DMS79 (cell line): ENCODE measurements at regions not wholly inside any gene's neighbourhood (a gene's known extent, or its start where the extent isn't known, plus 50 kb on each side); places are given as distances from the start of the nearest gene placed in this dataset.

ENCODE experiments used
- DNase-seq: peaks from one replicate; lab custom pipeline; 2025; lab: John Stamatoyannopoulos, UW

- no peak for DNase-seq
Observed at GRCh38 chr11:110928391-110928790, 216.2 kb upstream of the ARHGAP20 start.

GRCh38 chr11:110921742-110922521, 209.7 kb upstream of the ARHGAP20 start:
- DNase-seq, result peak; percentile 25

DNA sequence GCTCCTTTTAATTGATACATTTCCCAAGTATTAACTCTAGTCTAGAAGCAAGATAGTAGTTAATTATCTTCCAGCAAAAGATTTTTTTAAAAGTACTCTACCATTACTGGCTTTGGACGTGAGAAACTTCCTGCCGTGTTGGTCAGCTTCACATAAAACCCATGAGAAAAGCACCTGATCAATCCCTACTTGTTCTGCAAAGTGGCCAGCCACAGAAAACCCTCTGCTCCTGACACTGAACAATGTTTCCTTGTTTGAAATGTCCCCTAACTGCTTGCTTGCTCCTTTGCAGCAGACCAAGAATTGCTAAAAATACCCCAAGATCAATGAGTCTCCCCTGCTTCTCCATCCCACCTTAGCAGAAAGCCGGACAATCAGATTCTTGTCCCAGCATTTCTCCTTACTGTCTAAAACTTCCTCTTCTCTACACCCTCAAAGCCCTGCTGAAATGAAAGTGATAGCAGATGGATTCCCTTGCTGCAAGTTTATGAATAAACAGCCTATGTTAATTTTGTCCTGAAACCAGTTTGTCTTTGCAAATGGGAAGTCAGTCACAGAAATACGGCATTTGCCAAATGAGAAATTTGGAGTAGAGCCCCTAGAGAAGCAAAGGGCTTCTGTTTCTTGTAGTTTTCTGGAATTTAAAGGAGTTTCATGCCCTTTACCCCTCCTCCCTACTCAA, 207.1 kb upstream of the ARHGAP20 start:
- DNase-seq, result no peak

DNA sequence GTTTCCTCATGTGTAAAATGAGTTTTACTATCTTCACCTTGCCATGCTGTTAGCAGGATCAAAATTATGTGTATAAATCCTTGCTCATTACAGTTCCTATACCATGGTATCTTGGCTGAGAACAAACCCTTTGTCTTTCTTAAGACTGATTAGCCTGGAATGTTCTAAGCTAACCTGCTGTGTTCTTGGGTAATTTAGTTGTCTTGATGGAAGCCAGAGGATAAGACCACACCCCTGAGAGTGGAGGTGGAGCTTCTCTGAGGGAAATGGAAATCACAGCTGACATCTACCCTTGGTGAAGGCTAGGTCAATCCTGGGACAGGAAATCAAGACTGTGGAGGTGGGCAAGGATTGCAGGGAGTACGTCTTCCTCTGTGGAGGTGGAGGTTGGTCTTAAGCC, 206.1 kb upstream of the ARHGAP20 start:
- DNase-seq, result no peak

- DNase-seq, result no peak
Observed at GRCh38 chr11:110912437-110912836, 200.2 kb upstream of the ARHGAP20 start.

- no peak for DNase-seq
Observed at GRCh38 chr11:110910384-110910783, 198.1 kb upstream of the ARHGAP20 start.

- no peak for DNase-seq
Observed at GRCh38 chr11:110909336-110909735, 197.1 kb upstream of the ARHGAP20 start.

- no peak for DNase-seq
Observed at GRCh38 chr11:110908401-110909105, 196.3 kb upstream of the ARHGAP20 start.

- DNase-seq, result peak; percentile 71
Observed at GRCh38 chr11:110907629-110908028, 195.4 kb upstream of the ARHGAP20 start.

- DNase-seq, result peak; percentile 75
Observed at GRCh38 chr11:110903830-110904229, 191.6 kb upstream of the ARHGAP20 start.

DNA sequence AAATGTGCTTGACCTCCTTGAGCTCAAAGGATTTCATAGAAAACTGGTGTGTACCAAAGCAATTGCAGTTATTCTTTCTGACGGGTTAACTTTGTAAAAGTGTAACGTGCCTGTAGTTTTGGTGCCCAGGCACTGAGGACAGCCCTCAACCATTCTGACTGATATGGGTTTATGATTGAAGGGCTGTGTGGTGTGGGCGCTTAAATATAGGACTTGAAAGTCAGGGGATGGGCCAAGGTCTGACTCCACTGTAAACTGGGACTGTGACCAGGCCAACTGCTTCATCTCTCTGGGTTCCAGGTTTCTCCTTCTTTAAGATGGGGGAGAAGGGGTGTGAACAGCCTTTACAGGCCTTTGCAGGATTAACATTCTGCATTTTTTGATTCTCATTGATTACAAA, 191.1 kb upstream of the ARHGAP20 start:
- DNase-seq, result no peak

- DNase-seq, result no peak
Observed at GRCh38 chr11:110901441-110901840, 189.2 kb upstream of the ARHGAP20 start.

DNA sequence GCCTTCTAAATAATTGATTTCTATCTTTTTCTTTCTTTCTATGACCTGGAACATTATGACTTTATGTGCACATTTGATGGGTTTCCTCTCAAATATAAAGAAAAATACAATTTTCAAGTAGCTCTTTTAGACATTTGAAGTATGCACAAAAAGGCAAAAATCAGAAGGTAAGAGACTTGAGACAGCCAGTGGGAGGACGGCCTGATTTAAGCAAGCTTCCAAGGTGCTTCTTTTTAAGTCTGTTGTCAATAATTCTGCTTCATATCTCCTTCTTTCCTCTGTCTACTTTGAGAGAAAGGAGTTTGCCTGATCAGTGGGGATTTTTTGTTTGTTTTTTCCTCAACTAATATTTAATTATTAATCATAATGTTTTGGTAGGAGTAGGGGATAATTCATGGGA, 188.2 kb upstream of the ARHGAP20 start:
- DNase-seq, result no peak

DNA sequence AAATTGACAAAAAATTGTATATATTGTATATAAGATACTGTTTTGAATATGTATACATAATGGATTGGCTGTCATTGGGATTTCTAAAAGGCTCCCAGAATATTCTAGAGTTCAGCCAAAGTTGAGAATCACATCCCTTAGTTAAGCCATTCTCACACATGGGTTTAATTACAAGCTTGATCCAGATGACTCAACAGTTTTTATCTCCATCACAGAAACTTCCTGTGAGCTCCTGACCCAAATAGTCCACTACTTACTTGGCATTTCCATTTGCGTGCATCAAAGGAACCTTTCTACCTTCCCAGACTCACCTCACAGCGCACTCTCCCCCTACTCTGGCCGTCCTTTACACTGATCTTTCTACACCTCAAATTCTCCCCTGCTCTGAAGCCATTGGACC, 184.8 kb upstream of the ARHGAP20 start:
- DNase-seq, result no peak

- no peak for DNase-seq
Observed at GRCh38 chr11:110896358-110896757, 184.1 kb upstream of the ARHGAP20 start.

DNA sequence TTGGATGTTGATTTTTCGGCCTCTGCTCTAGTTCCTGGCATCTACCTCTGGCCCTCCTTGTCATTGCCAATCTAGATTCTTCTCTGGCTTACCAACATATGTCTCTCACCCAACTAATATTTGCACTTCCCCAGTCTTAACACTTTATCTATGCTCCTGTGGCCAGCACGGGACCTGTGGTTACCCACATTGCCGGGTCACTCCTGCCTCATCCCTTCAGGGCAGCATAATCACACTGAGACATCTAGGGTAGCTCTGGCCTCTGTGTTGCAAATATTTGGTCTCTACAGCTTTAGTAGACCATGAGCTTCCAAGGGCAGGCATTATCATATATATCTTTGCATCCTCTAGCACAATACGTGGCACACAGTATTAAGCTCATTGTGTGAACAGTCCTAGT, 182.0 kb upstream of the ARHGAP20 start:
- DNase-seq, result no peak

- DNase-seq, result no peak
Observed at GRCh38 chr11:110892741-110893285, 180.6 kb upstream of the ARHGAP20 start.

GRCh38 chr11:110891411-110891810, 179.2 kb upstream of the ARHGAP20 start:
- DNase-seq, result no peak

DNA sequence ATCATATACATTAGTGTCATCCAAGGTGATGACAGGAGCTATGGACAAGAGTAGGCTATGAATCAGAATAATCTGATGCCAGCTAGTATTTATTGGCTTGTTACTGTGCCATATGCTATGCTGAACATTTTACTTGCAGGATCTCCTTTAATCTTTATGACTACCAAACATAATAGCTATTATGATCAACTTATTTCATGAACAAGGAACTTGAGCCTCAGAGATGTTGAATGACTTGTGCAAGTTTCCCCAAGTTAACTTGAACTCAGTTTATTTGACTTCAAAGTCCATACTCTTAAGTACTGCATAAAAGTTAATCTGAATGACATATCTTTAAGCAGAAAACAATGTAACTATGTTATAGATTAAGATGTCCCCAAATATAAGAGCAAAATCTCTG, 178.8 kb upstream of the ARHGAP20 start:
- DNase-seq, result no peak

- DNase-seq, result no peak
Observed at GRCh38 chr11:110886288-110886970, 174.2 kb upstream of the ARHGAP20 start.

GRCh38 chr11:110883256-110883655, 171.0 kb upstream of the ARHGAP20 start:
- DNase-seq, result no peak

DNA sequence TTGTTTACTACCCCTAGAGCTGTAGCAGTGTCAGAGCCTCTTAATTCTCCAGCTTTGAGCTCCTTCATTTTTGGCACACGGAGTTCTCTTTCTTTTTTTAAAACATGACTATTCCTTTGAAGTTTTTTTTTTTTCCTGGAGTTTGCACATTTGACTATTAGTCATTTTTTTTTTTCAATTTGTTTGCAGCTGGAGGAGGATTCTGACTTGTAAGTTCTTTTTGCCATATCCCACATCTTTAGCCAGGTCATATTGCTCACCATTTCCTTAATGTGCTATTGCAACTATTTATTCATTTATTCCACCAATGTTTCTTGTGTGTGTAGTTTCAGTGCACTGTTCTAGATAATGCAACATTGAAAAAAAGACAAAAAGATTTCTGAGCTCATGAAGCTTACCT, 166.3 kb upstream of the ARHGAP20 start:
- no peak for DNase-seq
